ENCODE measurements at regions not wholly inside any gene's neighbourhood (a gene's known extent, or its start where the extent isn't known, plus 50 kb on each side); places are given as distances from the start of the nearest gene placed in this dataset.
A peak's percentile ranks its signal among the peaks of the same experiment; 100 is the strongest.

- no peak for TF ChIP-seq PBX2 (CRISPR knock-in tag; IDR thresholded peaks at IDR 0.05; ENCODE audit: low read depth)
- peak; percentile 73 for TF ChIP-seq PBX2 (tag; conservative IDR thresholded peaks at IDR 0.05; ENCODE audit: low read depth)
- no peak for TF ChIP-seq SMAD3 (CRISPR knock-in tag; conservative IDR thresholded peaks at IDR 0.05)
- peak; percentile 70 for TF ChIP-seq ETV1 (tag; conservative IDR thresholded peaks at IDR 0.05; ENCODE audit: low read depth)
- TF ChIP-seq PRDM10 (IDR thresholded peaks at IDR 0.05; ENCODE audit: partially characterized antibody): peak; percentile 59
- TF ChIP-seq TOE1 (IDR thresholded peaks at IDR 0.05; ENCODE audit: borderline replicate concordance): no peak
- no peak for TF ChIP-seq TOE1 (CRISPR knock-in tag; IDR thresholded peaks at IDR 0.05; ENCODE audit: borderline replicate concordance, low read depth)
- TF ChIP-seq BACH1 (tag; IDR thresholded peaks at IDR 0.05): peak; percentile 77
- no peak for TF ChIP-seq GABPB2 (CRISPR knock-in tag; conservative IDR thresholded peaks at IDR 0.05)
- TF ChIP-seq NFYB (IDR thresholded peaks at IDR 0.05; ENCODE audit: extremely low read depth, insufficient read length): peak; percentile 17
- TF ChIP-seq CC2D1A (IDR thresholded peaks at IDR 0.05): peak; percentile 41; the same call in 1 of the 2 replicates
- TF ChIP-seq EP300 (IDR thresholded peaks at IDR 0.05; ENCODE audit: low read length): peak; percentile 53; the same call in 1 of the 2 replicates
- TF ChIP-seq MAFF (IDR thresholded peaks at IDR 0.05; ENCODE audit: low read length): peak; percentile 78
- no peak for TF ChIP-seq MEF2D (tag; conservative IDR thresholded peaks at IDR 0.05; ENCODE audit: low read depth)
- peak; percentile 61 for TF ChIP-seq CREM (IDR thresholded peaks at IDR 0.05; ENCODE audit: low read depth)
- peak; percentile 27; the same call in 1 of the 2 replicates for TF ChIP-seq JUN (IDR thresholded peaks at IDR 0.05; ENCODE audit: borderline replicate concordance, low read depth, low read length)
- no peak for TF ChIP-seq JUN (CRISPR knock-in tag; IDR thresholded peaks at IDR 0.05; ENCODE audit: borderline replicate concordance)
Observed at GRCh38 chr6:106858653-106859092, 115.9 kb downstream of the CD24 start (continued).

All from K562 (cell line).